Neural cell (in vitro differentiated cells): ENCODE measurements at regions not wholly inside any gene's neighbourhood (a gene's known extent, or its start where the extent isn't known, plus 50 kb on each side); places are given as distances from the start of the nearest gene placed in this dataset.

Experiments
- EP300 ChIP-seq: fragments of 450-650 bp; conservative IDR thresholded peaks from 2 replicates; pipeline ENCODE4 v1.6.1; 2014; ENCODE audit warnings: antibody characterized with exemption, mild to moderate bottlenecking, moderate library complexity; ENCODE audit not compliant: poor library complexity, severe bottlenecking
- EZH2 ChIP-seq: fragments of 200-600, 300-800 bp; shearing (Covaris generic), sonication (generic); IDR thresholded peaks from 2 replicates; pipeline ENCODE4 v1.6.1; 2014; ENCODE audit warnings: antibody characterized with exemption, low read length, borderline replicate concordance, mild to moderate bottlenecking; ENCODE audit not compliant: insufficient read depth, poor library complexity, severe bottlenecking
- MXI1 ChIP-seq: fragments of 450-650 bp; conservative IDR thresholded peaks from 2 replicates; pipeline ENCODE4 v1.6.1; 2014; ENCODE audit warnings: antibody characterized with exemption, mild to moderate bottlenecking; ENCODE audit not compliant: poor library complexity, severe bottlenecking
- POLR2AphosphoS5 ChIP-seq: IDR thresholded peaks from 2 replicates; pipeline ENCODE4 v1.6.1; 2012
- SMC3 ChIP-seq: fragments of 450-650 bp; conservative IDR thresholded peaks from 2 replicates; pipeline ENCODE4 v1.6.1; 2014; ENCODE audit warnings: antibody characterized with exemption, mild to moderate bottlenecking, moderate library complexity; ENCODE audit not compliant: poor library complexity
- TAF1 ChIP-seq: IDR thresholded peaks from 2 replicates; pipeline ENCODE4 v1.6.1; 2012; ENCODE audit warnings: low read depth
- TF ChIP-seq, protein P1 (sequence below): fragments of 450-650 bp; IDR thresholded peaks from 2 replicates; pipeline ENCODE4 v1.5.1; 2014; ENCODE audit warnings: antibody characterized with exemption, mild to moderate bottlenecking, moderate library complexity; ENCODE audit not compliant: poor library complexity, severe bottlenecking

DNA sequence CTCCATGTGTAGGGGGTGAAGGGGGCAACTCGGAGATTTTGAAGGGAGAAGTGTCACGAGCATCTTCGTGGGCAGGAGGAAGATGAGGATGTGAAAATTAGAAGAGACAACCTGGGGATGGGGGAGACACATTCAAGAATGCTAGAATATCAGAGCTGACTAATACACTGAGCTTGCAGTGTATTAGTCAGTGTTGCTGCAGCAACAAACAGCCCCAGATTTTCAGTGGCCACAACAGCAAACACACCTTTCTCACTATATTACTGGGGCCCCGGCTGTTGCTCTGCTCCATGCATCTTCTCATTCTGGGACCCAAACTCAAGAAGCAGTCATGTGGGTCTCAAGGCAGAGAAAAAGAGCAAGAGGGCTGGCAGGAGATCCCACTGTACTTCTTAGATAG lies 74.8 kb upstream of the SIM2 start:
- no peak for TF ChIP-seq EP300
- TF ChIP-seq, protein P1, sequence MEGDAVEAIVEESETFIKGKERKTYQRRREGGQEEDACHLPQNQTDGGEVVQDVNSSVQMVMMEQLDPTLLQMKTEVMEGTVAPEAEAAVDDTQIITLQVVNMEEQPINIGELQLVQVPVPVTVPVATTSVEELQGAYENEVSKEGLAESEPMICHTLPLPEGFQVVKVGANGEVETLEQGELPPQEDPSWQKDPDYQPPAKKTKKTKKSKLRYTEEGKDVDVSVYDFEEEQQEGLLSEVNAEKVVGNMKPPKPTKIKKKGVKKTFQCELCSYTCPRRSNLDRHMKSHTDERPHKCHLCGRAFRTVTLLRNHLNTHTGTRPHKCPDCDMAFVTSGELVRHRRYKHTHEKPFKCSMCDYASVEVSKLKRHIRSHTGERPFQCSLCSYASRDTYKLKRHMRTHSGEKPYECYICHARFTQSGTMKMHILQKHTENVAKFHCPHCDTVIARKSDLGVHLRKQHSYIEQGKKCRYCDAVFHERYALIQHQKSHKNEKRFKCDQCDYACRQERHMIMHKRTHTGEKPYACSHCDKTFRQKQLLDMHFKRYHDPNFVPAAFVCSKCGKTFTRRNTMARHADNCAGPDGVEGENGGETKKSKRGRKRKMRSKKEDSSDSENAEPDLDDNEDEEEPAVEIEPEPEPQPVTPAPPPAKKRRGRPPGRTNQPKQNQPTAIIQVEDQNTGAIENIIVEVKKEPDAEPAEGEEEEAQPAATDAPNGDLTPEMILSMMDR = no peak
- TF ChIP-seq POLR2AphosphoS5 = no peak
- no peak for TF ChIP-seq TAF1
- TF ChIP-seq EZH2 = no peak
- TF ChIP-seq SMC3 = no peak
- no peak for TF ChIP-seq MXI1
